H1 (cell line): ENCODE measurements at regions not wholly inside any gene's neighbourhood (a gene's known extent, or its start where the extent isn't known, plus 50 kb on each side); places are given as distances from the start of the nearest gene placed in this dataset.

ENCODE experiments used
- CTCF ChIA-PET: fragments of 300-600 bp; sonication (Branson Sonifier 250); formaldehyde crosslinking; loops from one replicate; lab custom pipeline; 2021; ENCODE audit not compliant: partially characterized antibody; lab: Charles Lee
- POLR2A ChIA-PET: fragments of 300-600 bp; sonication (Branson Sonifier 250); formaldehyde crosslinking; loops from one replicate; lab custom pipeline; 2021; ENCODE audit warnings: inconsistent platforms; ENCODE audit not compliant: partially characterized antibody; lab: Charles Lee
- DNase-seq, 2 experiments: peaks; one replicate each; pipeline versions ENCODE4 v3.0.0 to v3.0.0-alpha.2; 2010 to 2022; ENCODE audit warnings: low spot score in 2 of 2, low read depth in 1 of 2, mixed read lengths in 1 of 2
- FAIRE-seq: peaks from 2 replicates; lab custom pipeline; 2011; peaks lifted over from hg19 to GRCh38; lab: Jason Lieb, UNC
- H2AFZ ChIP-seq: 2 replicates; pipeline ENCODE4 v1.8.1; 2012; ENCODE audit warnings: low read length, inconsistent platforms
- H2AK5ac ChIP-seq: 2 replicates; pipeline ENCODE4 v1.6.1; 2013; ENCODE audit warnings: low read depth, low read length
- H2BK120ac ChIP-seq: replicated peaks from 2 replicates; pipeline ENCODE3; 2013; ENCODE audit warnings: low read depth, low read length, inconsistent platforms
- H2BK12ac ChIP-seq: 2 replicates; pipeline ENCODE4 v1.6.1; 2013; ENCODE audit warnings: low read depth, low read length
- H2BK15ac ChIP-seq: 2 replicates; pipeline ENCODE4 v1.6.1; 2013; ENCODE audit warnings: low read length
- H2BK20ac ChIP-seq: 2 replicates; pipeline ENCODE4 v1.6.1; 2013; ENCODE audit warnings: low read length
- H2BK5ac ChIP-seq: 2 replicates; pipeline ENCODE4 v1.6.1; 2013; ENCODE audit warnings: low read depth, low read length
- H3K14ac ChIP-seq: 2 replicates; pipeline ENCODE4 v1.6.1; 2013; ENCODE audit warnings: inconsistent platforms; ENCODE audit not compliant: insufficient read length
- H3K18ac ChIP-seq: 2 replicates; pipeline ENCODE4 v1.6.1; 2013; ENCODE audit warnings: low read length; ENCODE audit errors: extremely low read depth
- H3K23ac ChIP-seq: 2 replicates; pipeline ENCODE4 v1.6.1; 2013; ENCODE audit warnings: inconsistent platforms; ENCODE audit not compliant: insufficient read length
- H3K23me2 ChIP-seq: 2 replicates; pipeline ENCODE4 v1.6.1; 2013; ENCODE audit warnings: low read depth, low read length
- H3K27ac ChIP-seq: 2 replicates; pipeline ENCODE4 v1.6.1; 2011; ENCODE audit warnings: low read depth, low read length, inconsistent platforms
- H3K27me3 ChIP-seq, 4 experiments: replicated peaks in 1 of 4; 1 replicate in 1 of 4; 2 replicates in 3 of 4; pipeline versions ENCODE4 v1.6.1 to v1.8.1; 2011 to 2013; ENCODE audit warnings: low read length in 3 of 4, mild to moderate bottlenecking in 3 of 4, inconsistent platforms in 2 of 4, mixed read lengths in 2 of 4, moderate library complexity in 1 of 4; ENCODE audit not compliant: control insufficient read depth in 3 of 4, insufficient read depth in 3 of 4; ENCODE audit errors: extremely low read depth in 1 of 4
- H3K36me3 ChIP-seq, 4 experiments: 2 replicates each; pipeline versions ENCODE4 v1.6.1 to v1.8.1; 2011 to 2013; ENCODE audit warnings: mild to moderate bottlenecking in 4 of 4, low read length in 3 of 4, moderate library complexity in 2 of 4, control low read depth in 1 of 4, inconsistent platforms in 1 of 4; ENCODE audit not compliant: insufficient read depth in 4 of 4, control insufficient read depth in 2 of 4
- H3K4ac ChIP-seq: replicated peaks from 2 replicates; pipeline ENCODE3; 2013; ENCODE audit warnings: low read length, low read depth, mixed read lengths, inconsistent platforms; ENCODE audit not compliant: insufficient read length
- H3K4me1 ChIP-seq, 4 experiments: replicated peaks in 1 of 4; 1 replicate in 1 of 4; 2 replicates in 3 of 4; pipeline versions ENCODE4 v1.6.1 to v1.8.1; 2011 to 2013; ENCODE audit warnings: low read length in 3 of 4, inconsistent platforms in 2 of 4, mixed read lengths in 1 of 4; ENCODE audit not compliant: insufficient read depth in 4 of 4, control insufficient read depth in 3 of 4
- H3K4me2 ChIP-seq, 2 experiments: 2 replicates each; pipeline versions ENCODE4 v1.6.1 to v1.8.1; 2011 to 2013; ENCODE audit warnings: low read depth in 2 of 2, low read length in 2 of 2, control low read depth in 1 of 2, inconsistent platforms in 1 of 2, mild to moderate bottlenecking in 1 of 2; ENCODE audit not compliant: insufficient read depth in 1 of 2
- H3K4me3 ChIP-seq, 4 experiments: fragments of 200-600, 300-600 bp in 1 of 4; sonication (generic), shearing (Covaris generic), sonication (Bioruptor Twin) in 1 of 4; 2 replicates each; pipeline versions ENCODE4 v1.5.1 to v1.8.1; 2011 to 2016; ENCODE audit warnings: low read length in 4 of 4, low read depth in 3 of 4, control low read depth in 2 of 4, inconsistent platforms in 2 of 4, mild to moderate bottlenecking in 2 of 4, mixed read lengths in 1 of 4, moderate library complexity in 1 of 4; ENCODE audit not compliant: insufficient read depth in 2 of 4; ENCODE audit errors: extremely low read depth in 1 of 4
- H3K56ac ChIP-seq: replicated peaks from 2 replicates; pipeline ENCODE3; 2013; ENCODE audit warnings: low read depth, mild to moderate bottlenecking, mixed read lengths, low read length, inconsistent platforms; ENCODE audit not compliant: insufficient read length
- H3K79me1 ChIP-seq: 2 replicates; pipeline ENCODE4 v1.6.1; 2013; ENCODE audit warnings: low read depth, low read length, control low read depth
- H3K79me2 ChIP-seq, 2 experiments: 2 replicates each; pipeline versions ENCODE4 v1.6.1 to v1.8.1; 2012 to 2013; ENCODE audit warnings: low read length in 2 of 2, mild to moderate bottlenecking in 2 of 2, inconsistent platforms in 1 of 2; ENCODE audit not compliant: insufficient read depth in 2 of 2, control insufficient read depth in 1 of 2
- H3K9ac ChIP-seq, 4 experiments: replicated peaks in 1 of 4; 1 replicate in 1 of 4; 2 replicates in 3 of 4; pipeline versions ENCODE4 v1.6.1 to v1.8.1; 2011 to 2013; ENCODE audit warnings: low read depth in 3 of 4, low read length in 3 of 4, control low read depth in 2 of 4, mild to moderate bottlenecking in 2 of 4, moderate library complexity in 2 of 4, inconsistent platforms in 1 of 4; ENCODE audit errors: extremely low read depth in 1 of 4
- H3K9me3 ChIP-seq, 2 experiments: 2 replicates each; pipeline versions ENCODE4 v1.6.1 to v1.8.1; 2012 to 2013; ENCODE audit warnings: mild to moderate bottlenecking in 2 of 2, moderate library complexity in 2 of 2, control low read depth in 1 of 2, inconsistent platforms in 1 of 2, low read depth in 1 of 2, low read length in 1 of 2, mixed read lengths in 1 of 2; ENCODE audit not compliant: insufficient read depth in 2 of 2
- H4K20me1 ChIP-seq, 2 experiments: replicated peaks in 1 of 2; 2 replicates each; pipeline versions ENCODE3 to v1.8.1; 2011 to 2013; ENCODE audit warnings: inconsistent platforms in 2 of 2, low read length in 2 of 2, mild to moderate bottlenecking in 1 of 2; ENCODE audit not compliant: insufficient read depth in 2 of 2, control insufficient read depth in 1 of 2
- H4K5ac ChIP-seq: 2 replicates; pipeline ENCODE4 v1.6.1; 2013; ENCODE audit warnings: low read length, low read depth, mixed read lengths, inconsistent platforms; ENCODE audit not compliant: insufficient read length
- H4K8ac ChIP-seq: 2 replicates; pipeline ENCODE4 v1.8.0; 2013; ENCODE audit warnings: mild to moderate bottlenecking, moderate library complexity, low read length, inconsistent platforms; ENCODE audit not compliant: insufficient read depth; ENCODE audit errors: extremely low read depth
- H4K91ac ChIP-seq: replicated peaks from 2 replicates; pipeline ENCODE3; 2013; ENCODE audit warnings: low read length, mixed read lengths, inconsistent platforms; ENCODE audit not compliant: insufficient read length
- CREB1 ChIP-seq: IDR thresholded peaks from 2 replicates; pipeline ENCODE4 v1.6.1; 2012; ENCODE audit warnings: inconsistent platforms
- POLR2A ChIP-seq, 2 experiments: IDR thresholded peaks; 1 replicate in 1 of 2; 2 replicates in 1 of 2; pipeline ENCODE4 v1.6.1; 2011; ENCODE audit warnings: low read depth in 2 of 2, low read length in 2 of 2, mild to moderate bottlenecking in 2 of 2; ENCODE audit errors: control extremely low read depth in 1 of 2
- RAD21 ChIP-seq, 2 experiments: IDR thresholded peaks in 1 of 2; conservative IDR thresholded peaks in 1 of 2; 2 replicates each; pipeline ENCODE4 v1.6.1; 2011; ENCODE audit warnings: low read depth in 2 of 2, low read length in 2 of 2, improper control_type of control experiment in 1 of 2, inconsistent platforms in 1 of 2, mild to moderate bottlenecking in 1 of 2, moderate library complexity in 1 of 2
- RBBP5 ChIP-seq: IDR thresholded peaks from 2 replicates; pipeline ENCODE4 v1.7.1; 2012; ENCODE audit warnings: low read depth, mild to moderate bottlenecking, inconsistent platforms, low read length, moderate library complexity, borderline replicate concordance
- RFX5 ChIP-seq: IDR thresholded peaks from 2 replicates; pipeline ENCODE4 v1.6.1; 2011; ENCODE audit warnings: low read depth, low read length, improper control_type of control experiment, borderline replicate concordance
- SIN3A ChIP-seq, 2 experiments: IDR thresholded peaks in 1 of 2; conservative IDR thresholded peaks in 1 of 2; 2 replicates each; pipeline ENCODE4 v1.6.1; 2011 to 2012; ENCODE audit warnings: low read length in 2 of 2, improper control_type of control experiment in 1 of 2, low read depth in 1 of 2, mild to moderate bottlenecking in 1 of 2
- SP1 ChIP-seq: IDR thresholded peaks from 2 replicates; pipeline ENCODE4 v1.6.1; 2011; ENCODE audit warnings: low read depth, low read length
- WGBS, 2 experiments: shearing (Covaris generic) in 1 of 2; methylation state at CpG; one replicate each; pipeline versions ENCODE4 v1.1.6 to v1.1.7; 2013 to 2015; ENCODE audit warnings: low lambda C conversion rate in 2 of 2, mixed read lengths in 2 of 2, inconsistent platforms in 1 of 2, low coverage in 1 of 2, missing lambda C conversion rate in 1 of 2; ENCODE audit not compliant: insufficient replicate concordance in 2 of 2, insufficient coverage in 1 of 2, insufficient read length in 1 of 2; ENCODE audit errors: extremely low coverage in 1 of 2, missing lambda C conversion rate in 1 of 2; 5-methylcytosine and 5-hydroxymethylcytosine counted together
- TF ChIP-seq, protein P1 (sequence below): IDR thresholded peaks from 2 replicates; pipeline ENCODE4 v1.6.1; 2012; ENCODE audit warnings: inconsistent platforms

DNA sequence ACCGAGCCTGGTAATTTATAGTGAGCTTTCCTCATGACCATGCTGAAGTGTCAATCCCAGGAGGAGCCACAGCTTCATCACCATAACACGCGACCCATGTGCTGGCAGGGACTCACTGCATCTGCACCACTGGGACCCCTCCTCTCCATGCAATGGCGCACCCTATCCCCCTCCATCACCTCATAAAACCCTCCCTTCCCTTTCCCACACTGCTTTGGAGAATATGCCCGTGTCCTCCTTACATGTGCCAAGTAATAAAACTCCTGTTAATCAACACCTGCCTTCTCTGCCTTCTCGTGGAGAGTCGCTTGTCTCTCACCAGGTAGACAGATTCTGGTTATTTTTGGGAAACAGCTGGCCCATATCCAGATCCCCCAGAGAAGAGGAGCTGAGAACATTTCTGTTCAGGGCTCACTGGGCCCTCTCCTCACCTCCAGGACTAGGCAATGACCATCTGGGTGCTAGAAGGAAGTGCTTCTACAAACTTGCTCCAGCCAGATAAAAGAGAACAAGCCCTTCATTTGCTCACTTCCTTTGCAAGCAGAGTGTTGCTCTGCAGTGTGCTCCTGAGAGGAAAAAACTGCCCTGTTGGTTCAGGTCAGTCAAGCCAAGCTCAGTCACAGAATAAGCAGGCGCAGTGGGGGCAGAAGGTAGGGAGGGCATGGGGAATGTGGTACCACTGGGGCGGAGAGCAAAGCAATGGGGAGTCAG is 894.3 kb downstream of the UQCRFS1 start:
- Histone ChIP-seq H2BK15ac (no peak overlapping the region), H3K27me3 (0 out of 7 replicates have a peak, but pooled peaks cover 0 to 2% (median 0%) of the 10 kb centered on the region in 4 experiments), H3K9ac (no peak overlapping the region), H3K36me3 (no peaks in the 10 kb centered on the region), H2BK5ac (no peak overlapping the region), H4K91ac (no peak overlapping the region), H3K9me3 (no peaks in the 10 kb centered on the region), H2BK20ac (no peak overlapping the region), H3K4me1 (peaks cover 0 to 10% (median 5%) of the 10 kb centered on the region in 4 experiments; a peak in 5 of 7 replicates), H3K4me3 (no peak overlapping the region), H2BK120ac (no peak overlapping the region), H3K23ac (no peak overlapping the region), H3K79me2 (no peaks in the 10 kb centered on the region), H3K4me2 (no peak overlapping the region), H3K23me2 (no peaks in the 10 kb centered on the region), H3K4ac (no peak overlapping the region), H3K79me1 (no peaks in the 10 kb centered on the region), H3K18ac (no peak overlapping the region), H3K27ac (no peak overlapping the region), H4K8ac (no peak overlapping the region), H2AFZ (no peak overlapping the region), H2AK5ac (no peak overlapping the region), H2BK12ac (no peak overlapping the region), H4K20me1 (no peaks in the 10 kb centered on the region), H3K14ac (no peak overlapping the region), H3K56ac (no peak overlapping the region), H4K5ac (no peak overlapping the region)
- WGBS, 2 experiments, result 89% methylated on average over 9 of the region's 9 CpGs; no CpG with 5 or more reads in 1 of the 2 experiments
- ChIA-PET POLR2A (interaction anchor here (1.4 kb wide), 1 partner anchor 9 kb away, joined by 3 read pairs; no protein-coding TSS in a partner anchor), CTCF (interaction anchor here (0.6 to 20.3 kb wide), 8 partner anchors 8 to 351 kb away, joined by 3 to 289 read pairs (median 4); no protein-coding TSS in a partner anchor)
- no peak for FAIRE-seq
- no peak for DNase-seq
- TF ChIP-seq POLR2A (IDR thresholded peaks at IDR 0.05; ENCODE audit: control extremely low read depth in 1 of 2, low read depth in 2 of 2, low read length in 2 of 2), result no peak
- no peak for TF ChIP-seq SIN3A (conservative IDR thresholded peaks at IDR 0.05 in 1 of 2, IDR thresholded peaks at IDR 0.05 in 1 of 2; ENCODE audit: low read depth in 1 of 2, low read length in 2 of 2)
- no peak for TF ChIP-seq SP1
- TF ChIP-seq RFX5, result no peak
- TF ChIP-seq, protein P1, sequence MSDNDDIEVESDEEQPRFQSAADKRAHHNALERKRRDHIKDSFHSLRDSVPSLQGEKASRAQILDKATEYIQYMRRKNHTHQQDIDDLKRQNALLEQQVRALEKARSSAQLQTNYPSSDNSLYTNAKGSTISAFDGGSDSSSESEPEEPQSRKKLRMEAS, result no peak
- no peak for TF ChIP-seq RBBP5
- TF ChIP-seq RAD21 (IDR thresholded peaks at IDR 0.05 in 1 of 2, conservative IDR thresholded peaks at IDR 0.05 in 1 of 2; ENCODE audit: low read depth in 2 of 2, low read length in 2 of 2), result no peak
- no peak for TF ChIP-seq CREB1
